Chondrocyte (in vitro differentiated cells): ENCODE measurements at regions not wholly inside any gene's neighbourhood (a gene's known extent, or its start where the extent isn't known, plus 50 kb on each side); places are given as distances from the start of the nearest gene placed in this dataset.
A peak's percentile ranks its signal among the peaks of the same experiment; 100 is the strongest.

ENCODE experiments used
- DNase-seq: peaks from one replicate; pipeline ENCODE4 v3.0.0; 2021; ENCODE audit warnings: mixed read lengths, low spot score
- H3K27ac Mint-ChIP-seq: one replicate; pipeline ENCODE4 v1.8.0; 2021; ENCODE audit warnings: mild to moderate bottlenecking, moderate library complexity, mixed read lengths; ENCODE audit not compliant: unreplicated experiment
- H3K27me3 Mint-ChIP-seq: 2 replicates; pipeline ENCODE4 v1.8.0; 2021; ENCODE audit warnings: low read depth, mixed read lengths
- H3K36me3 Mint-ChIP-seq: 2 replicates; pipeline ENCODE4 v1.8.0; 2021; ENCODE audit warnings: low read depth, mixed read lengths
- H3K4me1 Mint-ChIP-seq: 2 replicates; pipeline ENCODE4 v1.8.0; 2021; ENCODE audit warnings: low read depth, mild to moderate bottlenecking, mixed read lengths
- H3K4me3 Mint-ChIP-seq: one replicate; pipeline ENCODE4 v1.8.0; 2021; ENCODE audit warnings: mild to moderate bottlenecking, moderate library complexity, mixed read lengths; ENCODE audit not compliant: unreplicated experiment
- H3K9me3 Mint-ChIP-seq: 2 replicates; pipeline ENCODE4 v1.8.0; 2021; ENCODE audit warnings: low read depth, mixed read lengths
- TF ChIP-seq, protein P1 (sequence below): fragments of 200-600 bp; sonication (generic); IDR thresholded peaks from 2 replicates; pipeline ENCODE4 v1.5.0; 2021; ENCODE audit warnings: antibody characterized with exemption, mild to moderate bottlenecking, moderate library complexity

- H3K27me3 Mint-ChIP-seq: no peaks in the 10 kb centered on the region
- H3K36me3 Mint-ChIP-seq: no peaks in the 10 kb centered on the region
Observed at GRCh38 chr5:71912021-71912420, 192.9 kb downstream of the CARTPT start.

DNA sequence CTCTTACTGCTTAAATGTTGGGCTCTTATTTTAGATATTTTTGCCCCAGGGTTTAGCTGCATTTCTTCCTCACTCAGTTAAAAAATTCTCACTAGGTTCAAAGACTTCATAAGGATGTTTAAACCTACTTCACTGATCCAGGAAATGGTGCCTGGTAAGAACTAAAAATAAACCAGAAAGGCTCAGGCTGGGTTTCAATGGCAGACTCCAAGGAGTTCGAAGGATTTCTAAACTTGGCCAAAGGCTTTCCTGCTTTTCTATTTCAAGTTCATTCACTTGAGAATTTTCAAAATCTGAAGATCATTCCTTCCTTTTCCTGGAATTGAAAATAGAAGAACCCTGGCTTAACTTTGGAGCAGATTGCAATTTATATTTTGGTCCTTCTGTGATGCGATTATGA lies 193.0 kb upstream of the MAP1B start:
- TF ChIP-seq, protein P1, sequence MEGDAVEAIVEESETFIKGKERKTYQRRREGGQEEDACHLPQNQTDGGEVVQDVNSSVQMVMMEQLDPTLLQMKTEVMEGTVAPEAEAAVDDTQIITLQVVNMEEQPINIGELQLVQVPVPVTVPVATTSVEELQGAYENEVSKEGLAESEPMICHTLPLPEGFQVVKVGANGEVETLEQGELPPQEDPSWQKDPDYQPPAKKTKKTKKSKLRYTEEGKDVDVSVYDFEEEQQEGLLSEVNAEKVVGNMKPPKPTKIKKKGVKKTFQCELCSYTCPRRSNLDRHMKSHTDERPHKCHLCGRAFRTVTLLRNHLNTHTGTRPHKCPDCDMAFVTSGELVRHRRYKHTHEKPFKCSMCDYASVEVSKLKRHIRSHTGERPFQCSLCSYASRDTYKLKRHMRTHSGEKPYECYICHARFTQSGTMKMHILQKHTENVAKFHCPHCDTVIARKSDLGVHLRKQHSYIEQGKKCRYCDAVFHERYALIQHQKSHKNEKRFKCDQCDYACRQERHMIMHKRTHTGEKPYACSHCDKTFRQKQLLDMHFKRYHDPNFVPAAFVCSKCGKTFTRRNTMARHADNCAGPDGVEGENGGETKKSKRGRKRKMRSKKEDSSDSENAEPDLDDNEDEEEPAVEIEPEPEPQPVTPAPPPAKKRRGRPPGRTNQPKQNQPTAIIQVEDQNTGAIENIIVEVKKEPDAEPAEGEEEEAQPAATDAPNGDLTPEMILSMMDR: no peak
- no peaks in the 10 kb centered on the region for H3K27me3 Mint-ChIP-seq
- H3K4me1 Mint-ChIP-seq: peaks cover 6% of the 10 kb centered on the region
- peaks cover 23% of the 10 kb centered on the region for H3K9me3 Mint-ChIP-seq
- H3K4me3 Mint-ChIP-seq: no peak overlapping the region
- H3K27ac Mint-ChIP-seq: peak overlapping the region; percentile 3
- no peak for DNase-seq
- peaks cover 6% of the 10 kb centered on the region for H3K36me3 Mint-ChIP-seq

More at GRCh38 chr5:71912021-71912420, 192.9 kb downstream of the CARTPT start:
- DNase-seq: no peak
- Mint-ChIP-seq H3K9me3 (peaks cover 7% of the 10 kb centered on the region), H3K4me3 (no peak overlapping the region), H3K4me1 (peaks cover 14% of the 10 kb centered on the region), H3K27ac (no peak overlapping the region)
- TF ChIP-seq, protein P1: no peak

DNA sequence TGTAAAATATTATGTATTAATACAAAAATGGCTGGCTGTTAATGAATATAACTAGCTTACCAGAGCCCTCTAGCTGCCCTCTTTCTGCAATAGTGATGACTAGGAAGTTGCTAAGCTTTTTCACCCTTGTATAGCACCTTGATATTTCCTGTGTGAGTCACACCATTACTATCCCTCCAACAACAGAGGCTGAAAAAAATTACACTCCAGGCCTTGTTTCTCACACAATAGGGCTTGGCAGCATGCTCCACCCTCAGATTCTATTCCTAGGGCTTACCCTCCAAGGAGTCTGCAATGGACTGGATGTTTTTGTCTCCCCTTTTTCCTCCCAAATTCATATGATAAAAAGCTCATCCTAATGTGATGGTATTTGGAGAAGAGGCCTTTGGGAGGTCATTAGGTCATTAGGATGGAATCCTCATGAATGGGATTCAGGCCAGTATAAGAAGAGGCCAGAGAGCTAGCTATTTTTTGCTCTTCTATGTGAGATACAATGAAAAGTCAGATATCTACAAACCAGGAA lies 184.6 kb upstream of the MAP1B start:
- Mint-ChIP-seq H3K36me3 (peaks cover 4% of the 10 kb centered on the region), H3K9me3 (peaks cover 17% of the 10 kb centered on the region), H3K27ac (peak overlapping the region; percentile 61), H3K4me1 (peaks cover 34% of the 10 kb centered on the region), H3K27me3 (no peaks in the 10 kb centered on the region), H3K4me3 (no peak overlapping the region)
- TF ChIP-seq, protein P1: peak; percentile 39
- DNase-seq: no peak

DNA sequence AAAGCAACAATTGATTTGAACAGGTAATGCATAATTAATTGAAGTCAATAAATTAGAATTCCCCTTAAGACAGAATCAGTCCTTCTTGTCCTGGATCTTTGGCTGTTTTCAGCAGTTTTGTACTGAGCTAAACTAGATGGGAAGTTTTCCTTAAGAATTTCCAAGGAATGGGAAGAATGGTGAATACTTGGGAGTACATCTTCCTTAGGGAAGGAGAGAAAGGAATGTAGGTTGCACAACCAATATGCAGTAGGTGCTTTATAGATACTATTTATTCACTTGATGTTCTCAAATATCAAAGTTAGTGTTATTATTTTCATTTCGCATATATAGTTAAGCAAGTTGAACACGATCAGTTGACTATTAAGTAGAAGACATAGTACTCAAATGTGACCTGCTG lies 183.5 kb upstream of the MAP1B start:
- no peak overlapping the region for H3K4me3 Mint-ChIP-seq
- no peak overlapping the region for H3K27ac Mint-ChIP-seq
- H3K4me1 Mint-ChIP-seq: peaks cover 34% of the 10 kb centered on the region
- TF ChIP-seq, protein P1: no peak
- no peaks in the 10 kb centered on the region for H3K27me3 Mint-ChIP-seq
- H3K36me3 Mint-ChIP-seq: no peaks in the 10 kb centered on the region
- DNase-seq: no peak
- peaks cover 14% of the 10 kb centered on the region for H3K9me3 Mint-ChIP-seq

DNA sequence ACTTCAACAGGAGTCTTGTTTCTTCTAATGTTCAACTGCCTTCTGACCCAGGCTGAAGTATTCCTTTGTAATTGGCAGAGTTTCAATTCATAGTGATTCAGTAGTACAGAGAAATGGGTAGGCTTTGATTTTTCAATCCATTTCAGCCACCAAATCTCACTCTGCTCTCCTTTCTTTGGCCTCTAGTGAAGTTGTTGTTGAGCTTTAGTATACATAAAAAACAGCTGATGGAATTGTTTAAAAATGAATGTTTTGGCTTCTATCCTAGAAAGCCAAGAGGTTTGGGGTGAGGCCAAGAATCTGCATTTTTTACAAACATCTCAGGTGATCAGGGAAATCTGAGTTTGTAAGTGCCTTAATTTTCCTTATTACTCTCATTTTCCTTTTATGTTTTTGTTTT lies 182.9 kb upstream of the MAP1B start:
- TF ChIP-seq, protein P1: no peak
- peaks cover 9% of the 10 kb centered on the region for H3K9me3 Mint-ChIP-seq
- H3K4me3 Mint-ChIP-seq: no peak overlapping the region
- no peak for DNase-seq
- H3K27me3 Mint-ChIP-seq: no peaks in the 10 kb centered on the region
- peaks cover 34% of the 10 kb centered on the region for H3K4me1 Mint-ChIP-seq
- H3K27ac Mint-ChIP-seq: peak overlapping the region; percentile 94
- H3K36me3 Mint-ChIP-seq: no peaks in the 10 kb centered on the region
